OCI-LY1 (cell line): ENCODE measurements at regions not wholly inside any gene's neighbourhood (a gene's known extent, or its start where the extent isn't known, plus 50 kb on each side); places are given as distances from the start of the nearest gene placed in this dataset.

ENCODE experiments used
- H2AFZ ChIP-seq: fragments of 200-600 bp; sonication (generic), shearing (Covaris generic); 2 replicates; pipeline ENCODE4 v1.6.0; 2014; ENCODE audit warnings: antibody characterized with exemption, mild to moderate bottlenecking, low read length
- H3F3A ChIP-seq: fragments of 200-600 bp; sonication (generic), shearing (Covaris generic); 2 replicates; pipeline ENCODE4 v1.6.0; 2014; ENCODE audit warnings: mild to moderate bottlenecking, antibody characterized with exemption, low read length, moderate library complexity; ENCODE audit not compliant: insufficient read depth
- H3K27ac ChIP-seq: fragments of 200-600 bp; sonication (generic); 2 replicates; pipeline ENCODE4 v1.5.1; 2014; ENCODE audit warnings: low read length, mixed run types, mild to moderate bottlenecking, low read depth; ENCODE audit not compliant: poor library complexity, severe bottlenecking
- H3K27me3 ChIP-seq: fragments of 200-600 bp; sonication (generic); 2 replicates; pipeline ENCODE4 v1.6.0; 2014; ENCODE audit warnings: antibody characterized with exemption, mild to moderate bottlenecking, low read length, moderate library complexity; ENCODE audit not compliant: insufficient read depth
- H3K36me3 ChIP-seq: fragments of 200-600 bp; sonication (generic); 2 replicates; pipeline ENCODE4 v1.6.1; 2014; ENCODE audit warnings: mild to moderate bottlenecking, antibody characterized with exemption, low read length, moderate library complexity, mixed read lengths; ENCODE audit not compliant: insufficient read depth
- H3K4me1 ChIP-seq: fragments of 200-600 bp; sonication (generic); 2 replicates; pipeline ENCODE4 v1.5.1; 2014; ENCODE audit warnings: mild to moderate bottlenecking, low read length, moderate library complexity; ENCODE audit not compliant: insufficient read depth, severe bottlenecking
- H3K4me2 ChIP-seq: fragments of 200-600 bp; sonication (generic), shearing (Covaris generic); 2 replicates; pipeline ENCODE4 v1.6.1; 2014; ENCODE audit warnings: low read length
- H3K4me3 ChIP-seq: fragments of 200-600 bp; sonication (generic); 2 replicates; pipeline ENCODE4 v1.5.1; 2014; ENCODE audit warnings: low read length, low read depth, mild to moderate bottlenecking, mixed read lengths; ENCODE audit not compliant: poor library complexity, severe bottlenecking
- H3K79me2 ChIP-seq: fragments of 200-600 bp; shearing (Covaris generic); 2 replicates; pipeline ENCODE4 v1.6.1; 2016; ENCODE audit warnings: mixed run types, low read length, mixed read lengths; ENCODE audit not compliant: insufficient read depth
- H3K9ac ChIP-seq: fragments of 200-600 bp; sonication (generic), shearing (Covaris generic); 2 replicates; pipeline ENCODE4 v1.6.1; 2014; ENCODE audit warnings: mild to moderate bottlenecking, low read length, mixed read lengths
- H3K9me2 ChIP-seq: fragments of 200-600 bp; sonication (generic), shearing (Covaris generic); 2 replicates; pipeline ENCODE4 v1.6.1; 2014; ENCODE audit warnings: low read depth, mild to moderate bottlenecking, low read length, mixed read lengths
- H3K9me3 ChIP-seq: fragments of 200-600 bp; shearing (Covaris generic); 2 replicates; pipeline ENCODE4 v1.6.1; 2014; ENCODE audit warnings: low read length, mixed read lengths
- H4K20me1 ChIP-seq: fragments of 200-600 bp; sonication (generic), shearing (Covaris generic); 2 replicates; pipeline ENCODE4 v1.6.0; 2016; ENCODE audit warnings: mild to moderate bottlenecking, low read length; ENCODE audit not compliant: insufficient read depth
- CTCF ChIP-seq: fragments of 200-600 bp; sonication (generic), shearing (Covaris generic); IDR thresholded peaks from 2 replicates; pipeline ENCODE4 v1.5.1; 2017; ENCODE audit warnings: mild to moderate bottlenecking, antibody characterized with exemption, low read length, moderate library complexity, mixed read lengths
- EZH2 ChIP-seq: fragments of 200-600 bp; sonication (generic), shearing (Covaris generic); IDR thresholded peaks from 2 replicates; pipeline ENCODE4 v1.8.0; 2017; ENCODE audit warnings: borderline replicate concordance, mixed run types, mild to moderate bottlenecking, antibody characterized with exemption, low read length, moderate library complexity, mixed read lengths

DNA sequence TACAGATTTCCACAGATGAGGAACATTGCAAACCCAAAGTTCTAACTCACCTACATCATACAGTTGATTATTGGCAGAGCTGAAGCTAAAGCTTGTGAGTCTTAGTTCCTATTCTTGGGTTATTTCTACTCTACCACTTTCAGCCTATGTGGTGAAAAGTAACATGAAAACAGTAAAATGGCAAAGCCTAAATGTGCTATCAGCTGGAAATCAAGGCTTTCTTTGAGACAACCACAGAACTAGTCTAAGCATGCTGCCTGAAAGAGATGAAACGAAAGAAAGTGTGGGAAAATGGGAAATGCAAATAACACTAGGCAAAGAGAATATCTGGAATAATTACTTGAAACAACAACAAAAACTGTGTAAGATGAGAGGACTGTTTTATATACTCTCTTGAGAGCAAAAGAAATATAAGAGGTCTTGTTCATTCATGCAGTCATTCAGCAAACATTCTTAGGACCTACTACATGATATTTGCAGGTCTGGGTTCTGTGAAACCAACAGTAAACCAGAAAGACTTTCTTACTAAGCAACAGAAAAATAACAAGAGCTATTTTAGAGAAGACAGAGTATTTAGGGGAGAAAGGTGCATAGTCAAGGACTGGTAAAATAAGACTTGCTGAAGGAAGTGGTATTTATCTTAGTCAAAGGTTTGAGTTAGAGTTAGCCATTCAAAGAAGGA, 437.1 kb downstream of the HTR7 start:
- Histone ChIP-seq H3K79me2 (no peaks in the 10 kb centered on the region), H3K9ac (no peak overlapping the region), H3K36me3 (no peaks in the 10 kb centered on the region), H3K27me3 (no peaks in the 10 kb centered on the region), H3F3A (no peaks in the 10 kb centered on the region), H3K9me2 (no peaks in the 10 kb centered on the region), H3K4me1 (no peaks in the 10 kb centered on the region), H3K27ac (no peak overlapping the region), H3K4me2 (no peak overlapping the region), H3K9me3 (no peaks in the 10 kb centered on the region), H3K4me3 (no peak overlapping the region), H2AFZ (no peak overlapping the region), H4K20me1 (no peaks in the 10 kb centered on the region)
- TF ChIP-seq EZH2 (no peak), CTCF (no peak)

DNA sequence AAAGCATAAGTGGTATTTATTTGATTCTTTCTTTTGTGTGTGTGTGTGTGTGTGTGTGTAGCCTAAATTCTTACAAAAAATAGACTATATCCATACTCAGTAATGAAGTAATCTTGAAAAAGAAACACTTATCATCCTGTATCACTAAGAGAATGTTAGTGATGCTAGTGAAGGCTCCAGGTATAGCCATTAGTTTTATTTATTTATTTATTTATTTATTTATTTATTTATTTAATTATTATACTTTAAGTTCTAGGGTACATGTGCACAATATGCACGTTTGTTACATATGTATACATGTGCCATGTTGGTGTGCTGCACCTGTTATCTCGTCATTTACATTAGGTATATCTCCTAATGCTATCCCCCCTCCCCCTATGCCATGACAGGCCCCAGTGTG, 436.0 kb downstream of the HTR7 start:
- Histone ChIP-seq H2AFZ (no peak overlapping the region), H3K4me2 (no peak overlapping the region), H3K4me1 (no peaks in the 10 kb centered on the region), H3K9me3 (no peaks in the 10 kb centered on the region), H3K4me3 (no peak overlapping the region), H3K79me2 (no peaks in the 10 kb centered on the region), H3F3A (no peaks in the 10 kb centered on the region), H3K27ac (no peak overlapping the region), H3K9ac (no peak overlapping the region), H3K27me3 (no peaks in the 10 kb centered on the region), H3K36me3 (no peaks in the 10 kb centered on the region), H3K9me2 (no peaks in the 10 kb centered on the region), H4K20me1 (no peaks in the 10 kb centered on the region)
- TF ChIP-seq EZH2: no peak
- TF ChIP-seq CTCF: no peak

- Histone ChIP-seq H2AFZ (no peak overlapping the region), H3K9ac (no peak overlapping the region), H3F3A (no peaks in the 10 kb centered on the region), H3K4me2 (no peak overlapping the region), H3K36me3 (no peaks in the 10 kb centered on the region), H3K9me2 (no peaks in the 10 kb centered on the region), H3K27ac (no peak overlapping the region), H3K4me3 (no peak overlapping the region), H4K20me1 (no peaks in the 10 kb centered on the region), H3K4me1 (no peaks in the 10 kb centered on the region), H3K27me3 (no peaks in the 10 kb centered on the region), H3K9me3 (no peaks in the 10 kb centered on the region), H3K79me2 (no peaks in the 10 kb centered on the region)
- TF ChIP-seq EZH2: no peak
- TF ChIP-seq CTCF: no peak
Measured at GRCh38 chr10:90424730-90425129, 433.1 kb downstream of the HTR7 start.
